Raji (cell line): ENCODE measurements at regions not wholly inside any gene's neighbourhood (a gene's known extent, or its start where the extent isn't known, plus 50 kb on each side); places are given as distances from the start of the nearest gene placed in this dataset.

Source experiments
- POLR2A ChIP-seq: IDR thresholded peaks from 2 replicates; pipeline ENCODE4 v1.6.1; 2011; ENCODE audit warnings: low read depth, low read length, control low read depth; ENCODE audit not compliant: insufficient read depth

- TF ChIP-seq POLR2A: no peak
Measured at GRCh38 chr7:46215987-46216567, 295.0 kb upstream of the IGFBP3 start.

DNA sequence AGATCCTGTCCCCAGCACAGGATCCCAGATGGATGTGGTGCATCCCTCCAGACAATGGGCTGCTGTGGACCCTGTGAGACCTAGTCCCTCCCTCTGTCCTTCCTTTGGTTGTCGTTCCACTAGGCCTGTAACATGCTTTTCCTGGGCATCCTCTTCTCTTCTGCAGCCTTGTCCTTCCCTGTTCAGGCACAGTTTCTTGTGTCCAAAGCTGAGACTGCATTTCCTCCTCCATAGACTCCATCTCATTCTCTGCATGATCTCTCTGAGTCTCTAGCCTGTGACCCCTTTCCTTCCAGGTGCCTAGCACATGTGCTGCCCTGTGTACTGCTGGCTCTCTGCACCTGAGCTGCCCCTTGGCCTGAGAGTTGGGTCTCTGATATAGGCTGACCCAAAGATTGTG lies 293.5 kb upstream of the IGFBP3 start:
- TF ChIP-seq POLR2A: no peak

DNA sequence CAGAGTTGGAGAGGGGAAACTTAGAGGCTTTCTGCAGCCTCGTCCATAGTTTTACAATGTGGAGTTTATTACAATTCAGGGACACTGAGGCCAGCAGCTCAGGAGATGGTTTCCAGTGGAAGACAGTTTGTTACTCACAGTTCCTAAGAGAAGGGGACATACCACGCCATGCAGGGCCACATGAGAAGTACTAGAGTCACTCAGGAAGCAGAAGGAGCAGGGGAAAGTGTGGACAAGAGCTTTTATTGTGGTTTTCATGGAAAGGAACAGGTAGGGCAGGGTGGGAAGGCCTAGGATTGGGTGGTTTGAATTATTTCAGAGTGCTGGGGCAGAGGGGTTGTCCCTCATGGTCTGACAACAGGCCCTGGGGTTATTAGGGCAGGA lies 292.1 kb upstream of the IGFBP3 start:
- TF ChIP-seq POLR2A: no peak

- TF ChIP-seq POLR2A: no peak
Measured at GRCh38 chr7:46212425-46213153, 291.5 kb upstream of the IGFBP3 start.

- TF ChIP-seq POLR2A: no peak
Measured at GRCh38 chr7:46210467-46210866, 289.4 kb upstream of the IGFBP3 start.

- TF ChIP-seq POLR2A: no peak
Measured at GRCh38 chr7:46209611-46210388, 288.7 kb upstream of the IGFBP3 start.

DNA sequence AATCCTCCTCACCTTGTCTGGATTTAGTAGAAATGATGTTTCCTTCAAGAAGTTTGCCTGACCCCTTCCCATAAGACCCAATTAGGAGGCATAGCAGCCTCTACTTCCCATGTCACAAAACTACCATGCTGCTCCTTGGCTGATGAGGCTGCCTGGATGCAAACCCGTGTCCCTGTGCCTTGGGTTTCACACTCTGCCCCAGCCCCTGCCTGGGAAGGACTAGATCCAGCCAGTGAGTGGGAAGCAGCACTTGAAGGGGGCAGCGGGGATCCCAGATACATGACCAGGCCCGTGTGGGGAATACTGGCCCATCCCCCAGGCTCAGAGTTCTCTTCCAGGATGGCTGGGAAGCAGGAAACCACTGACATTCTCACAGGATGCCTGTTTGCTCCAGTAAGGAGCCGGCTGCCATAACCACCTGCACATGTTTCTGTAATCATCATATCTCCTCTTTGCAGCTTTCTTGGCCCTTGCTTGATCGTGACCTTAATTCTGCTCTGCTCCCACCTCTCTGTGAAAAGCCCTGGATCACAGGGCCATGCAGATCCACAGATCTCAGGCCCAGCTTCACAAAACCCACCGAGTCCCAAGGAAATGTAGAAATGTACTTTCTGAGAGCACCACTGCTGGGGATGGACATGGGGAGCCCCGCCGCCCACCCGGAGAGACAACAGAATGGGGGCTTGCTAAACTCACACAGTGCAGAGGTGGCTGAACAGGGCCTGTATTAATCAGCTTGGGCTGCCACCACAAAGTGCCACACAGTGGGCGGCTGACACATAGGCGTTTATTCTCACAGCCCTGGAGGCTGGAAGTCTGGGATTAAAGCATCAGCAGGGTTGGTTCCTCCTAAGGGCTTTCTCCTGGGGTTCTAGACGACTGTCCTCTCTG lies 287.8 kb upstream of the IGFBP3 start:
- TF ChIP-seq POLR2A: no peak

DNA sequence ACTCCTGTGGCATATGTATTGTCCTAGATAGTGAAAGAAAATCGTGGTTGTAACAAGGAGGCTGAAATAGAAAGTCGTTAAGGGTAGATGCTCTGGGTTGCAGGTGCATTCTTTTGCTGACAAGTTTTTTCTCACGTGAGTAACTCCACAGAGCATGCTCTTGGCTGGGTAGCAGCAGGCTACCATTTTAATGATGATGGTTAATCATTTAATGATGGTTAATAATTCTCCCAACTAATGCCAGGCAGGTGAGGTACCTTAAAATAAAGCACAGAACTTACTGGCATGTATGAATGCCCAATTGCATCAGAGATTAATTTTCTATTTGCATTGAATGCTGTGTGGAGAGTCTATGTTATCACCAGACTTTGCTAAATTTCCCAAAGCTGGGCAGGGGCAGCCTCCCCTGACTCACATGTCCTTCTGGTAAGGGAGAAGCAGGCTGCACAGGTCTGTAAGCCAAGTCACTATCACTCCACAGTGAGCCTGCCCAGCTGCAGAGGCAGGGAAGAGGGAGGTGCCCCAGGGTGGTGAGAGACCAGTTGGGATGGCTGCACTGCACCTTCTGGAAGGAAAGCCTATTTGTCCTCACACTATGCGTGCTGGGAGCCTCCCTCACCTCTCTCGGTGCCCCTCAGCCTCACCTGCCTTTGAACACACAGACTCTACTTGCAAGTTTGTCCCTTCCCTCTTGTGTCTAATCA lies 287.0 kb upstream of the IGFBP3 start:
- no peak for TF ChIP-seq POLR2A

DNA sequence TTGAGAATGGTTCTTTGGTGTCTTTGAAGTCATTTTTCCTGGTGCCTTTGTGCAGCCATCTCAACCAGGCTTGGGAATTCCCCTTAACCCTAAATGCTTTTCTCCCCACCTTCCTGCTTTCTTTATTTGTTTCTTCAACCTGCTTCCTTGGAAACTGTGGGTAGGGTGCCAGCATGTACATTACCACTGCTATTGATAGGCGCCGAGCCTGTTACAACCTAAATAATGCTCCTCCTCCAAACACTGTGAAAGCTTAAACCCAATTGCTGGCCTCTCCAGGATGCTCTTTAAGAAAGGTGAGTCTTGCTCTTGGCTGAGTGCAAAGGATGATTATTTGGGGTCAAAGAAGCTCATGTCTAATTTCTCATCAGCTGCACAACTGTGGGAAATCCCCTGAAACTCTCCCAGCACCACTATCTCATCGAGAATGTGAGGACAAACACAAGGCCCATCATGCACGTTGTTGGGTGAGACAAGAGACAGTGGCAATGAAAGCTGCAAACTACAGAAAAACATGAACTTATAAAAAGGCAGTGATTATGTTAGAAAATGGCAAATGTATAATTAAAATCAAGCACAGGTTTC lies 285.5 kb upstream of the IGFBP3 start:
- no peak for TF ChIP-seq POLR2A

- TF ChIP-seq POLR2A: no peak
Measured at GRCh38 chr7:46205478-46205877, 284.4 kb upstream of the IGFBP3 start.

GRCh38 chr7:46203926-46204325 lies 282.9 kb upstream of the IGFBP3 start:
- no peak for TF ChIP-seq POLR2A

- TF ChIP-seq POLR2A: no peak
Measured at GRCh38 chr7:46202379-46202778, 281.3 kb upstream of the IGFBP3 start.

DNA sequence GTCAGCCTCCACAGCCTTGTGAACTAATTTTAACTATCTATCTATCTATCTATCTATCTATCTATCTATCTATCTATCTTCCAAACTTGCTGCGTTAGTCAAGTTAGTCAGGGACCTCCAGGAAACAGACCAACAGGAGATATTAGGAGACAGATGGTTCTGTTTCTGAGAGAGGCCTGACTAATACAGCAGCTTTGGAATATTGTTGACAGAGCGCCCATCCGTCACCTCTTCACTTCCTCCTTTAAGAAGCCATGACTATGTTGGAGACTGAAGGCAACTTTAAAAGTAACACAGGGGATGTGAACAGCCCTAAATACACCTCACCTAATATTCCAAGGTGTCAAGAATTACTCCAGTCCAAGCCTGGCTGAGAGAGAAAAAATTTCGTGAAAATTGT lies 280.9 kb upstream of the IGFBP3 start:
- no peak for TF ChIP-seq POLR2A

- no peak for TF ChIP-seq POLR2A
Measured at GRCh38 chr7:46198701-46199100, 277.6 kb upstream of the IGFBP3 start.
